ENCODE measurements at regions not wholly inside any gene's neighbourhood (a gene's known extent, or its start where the extent isn't known, plus 50 kb on each side); places are given as distances from the start of the nearest gene placed in this dataset.
"Not testable (repeated sequence)": the region's sequence is repeated elsewhere in the genome, so short reads cannot be mapped to it uniquely, and the experiment has no call there.

- Mint-ChIP-seq H3K9me3 (no peaks in the 10 kb centered on the region), H3K27ac (no peak overlapping the region), H3K36me3 (no peaks in the 10 kb centered on the region)
- no peak for ATAC-seq
- DNase-seq (ENCODE audit: low spot score in 2 of 2), result no peak
Measured at GRCh38 chr2:149715894-149716293, 128.3 kb upstream of the MMADHC start.

GRCh38 chr2:149715005-149715592 lies 127.5 kb upstream of the MMADHC start:
- ATAC-seq (no peak), DNase-seq (ENCODE audit: low spot score in 2 of 2) (no peak)
- Mint-ChIP-seq H3K36me3 (no peaks in the 10 kb centered on the region), H3K9me3 (no peaks in the 10 kb centered on the region), H3K27ac (no peak overlapping the region)

GRCh38 chr2:149709496-149710263 lies 122.1 kb upstream of the MMADHC start:
- ATAC-seq, result no peak
- H3K9me3 Mint-ChIP-seq, result peaks cover 0 to 5% of the 10 kb centered on the region in 2 donors

GRCh38 chr2:149703281-149703680 lies 115.7 kb upstream of the MMADHC start:
- DNase-seq (ENCODE audit: low spot score in 2 of 2), result no peak
- Mint-ChIP-seq H3K27ac (no peak overlapping the region), H3K36me3 (no peaks in the 10 kb centered on the region), H3K9me3 (peaks cover 0 to 5% of the 10 kb centered on the region in 2 donors)
- no peak for ATAC-seq

More at GRCh38 chr2:149709496-149710263, 122.1 kb upstream of the MMADHC start:
- Mint-ChIP-seq H3K36me3 (no peaks in the 10 kb centered on the region), H3K27ac (no peak overlapping the region)
- DNase-seq (ENCODE audit: low spot score in 2 of 2), result no peak

- DNase-seq (ENCODE audit: low spot score in 2 of 2) (no peak), ATAC-seq (no peak)
- Mint-ChIP-seq H3K27ac (no peak overlapping the region), H3K36me3 (no peaks in the 10 kb centered on the region), H3K9me3 (peaks cover 0 to 5% of the 10 kb centered on the region in 2 donors)
Measured at GRCh38 chr2:149702571-149702970, 115.0 kb upstream of the MMADHC start.

GRCh38 chr2:149701241-149701640 lies 113.7 kb upstream of the MMADHC start:
- H3K9me3 Mint-ChIP-seq, result no peaks in the 10 kb centered on the region
- ATAC-seq (no peak), DNase-seq (ENCODE audit: low spot score in 2 of 2) (no peak)
- no peak overlapping the region for H3K27ac Mint-ChIP-seq
- no peaks in the 10 kb centered on the region for H3K36me3 Mint-ChIP-seq

- DNase-seq (ENCODE audit: low spot score in 2 of 2) (no peak), ATAC-seq (no peak)
- Mint-ChIP-seq H3K27ac (no peak overlapping the region), H3K9me3 (no peaks in the 10 kb centered on the region), H3K36me3 (no peaks in the 10 kb centered on the region)
Measured at GRCh38 chr2:149692961-149693396, 105.4 kb upstream of the MMADHC start.

GRCh38 chr2:149690825-149691224 lies 103.2 kb upstream of the MMADHC start:
- no peaks in the 10 kb centered on the region for H3K9me3 Mint-ChIP-seq
- H3K27ac Mint-ChIP-seq, result no peak overlapping the region
- no peak for ATAC-seq
- DNase-seq (ENCODE audit: low spot score in 2 of 2), result no peak
- H3K36me3 Mint-ChIP-seq, result no peaks in the 10 kb centered on the region

GRCh38 chr2:149687052-149687427 lies 99.5 kb upstream of the MMADHC start:
- peaks cover 0 to 4% of the 10 kb centered on the region in 2 donors for H3K36me3 Mint-ChIP-seq
- peaks cover 0 to 5% of the 10 kb centered on the region in 2 donors for H3K9me3 Mint-ChIP-seq
- no peak for DNase-seq (ENCODE audit: low spot score in 2 of 2)
- no peak for ATAC-seq
- no peak overlapping the region for H3K27ac Mint-ChIP-seq

GRCh38 chr2:149686136-149687051 lies 98.8 kb upstream of the MMADHC start:
- DNase-seq (ENCODE audit: low spot score in 2 of 2) (no peak), ATAC-seq (no peak)
- peaks cover 0 to 4% of the 10 kb centered on the region in 2 donors for H3K36me3 Mint-ChIP-seq
- H3K9me3 Mint-ChIP-seq, result peaks cover 0 to 5% of the 10 kb centered on the region in 2 donors
- H3K27ac Mint-ChIP-seq, result no peak overlapping the region

- ATAC-seq; H3K36me3 Mint-ChIP-seq; H3K27ac Mint-ChIP-seq; DNase-seq (ENCODE audit: low spot score in 2 of 2); H3K9me3 Mint-ChIP-seq: not testable (repeated sequence)
Measured at GRCh38 chr2:149685401-149685800, 97.8 kb upstream of the MMADHC start.

GRCh38 chr2:149679286-149679685 lies 91.7 kb upstream of the MMADHC start:
- Mint-ChIP-seq H3K9me3 (peaks cover 4 to 5% of the 10 kb centered on the region in 2 donors), H3K27ac (no peak overlapping the region), H3K36me3 (no peaks in the 10 kb centered on the region)
- ATAC-seq (no peak), DNase-seq (ENCODE audit: low spot score in 2 of 2) (no peak)

- no peak overlapping the region for H3K27ac Mint-ChIP-seq
- peaks cover 4 to 5% of the 10 kb centered on the region in 2 donors for H3K9me3 Mint-ChIP-seq
- DNase-seq (ENCODE audit: low spot score in 2 of 2) (no peak), ATAC-seq (no peak)
- no peaks in the 10 kb centered on the region for H3K36me3 Mint-ChIP-seq
Measured at GRCh38 chr2:149677416-149677815, 89.8 kb upstream of the MMADHC start.

- ATAC-seq (no peak), DNase-seq (ENCODE audit: low spot score in 2 of 2) (no peak)
- no peaks in the 10 kb centered on the region for H3K36me3 Mint-ChIP-seq
- H3K27ac Mint-ChIP-seq, result no peak overlapping the region
- H3K9me3 Mint-ChIP-seq, result peaks cover 0 to 3% of the 10 kb centered on the region in 2 donors
Measured at GRCh38 chr2:149670086-149670485, 82.5 kb upstream of the MMADHC start.

GRCh38 chr2:149666809-149667320 lies 79.3 kb upstream of the MMADHC start:
- DNase-seq (ENCODE audit: low spot score in 2 of 2) (no peak), ATAC-seq (no peak)
- Mint-ChIP-seq H3K9me3 (peaks cover 3 to 7% of the 10 kb centered on the region in 2 donors), H3K27ac (no peak overlapping the region), H3K36me3 (no peaks in the 10 kb centered on the region)

GRCh38 chr2:149664896-149665295 lies 77.3 kb upstream of the MMADHC start:
- Mint-ChIP-seq H3K27ac (no peak overlapping the region), H3K36me3 (no peaks in the 10 kb centered on the region), H3K9me3 (peaks cover 3 to 4% of the 10 kb centered on the region in 2 donors)
- DNase-seq (ENCODE audit: low spot score in 2 of 2) (no peak), ATAC-seq (no peak)

- Mint-ChIP-seq H3K36me3 (no peaks in the 10 kb centered on the region), H3K27ac (no peak overlapping the region), H3K9me3 (peaks cover 3 to 4% of the 10 kb centered on the region in 2 donors)
- DNase-seq (ENCODE audit: low spot score in 2 of 2) (no peak), ATAC-seq (no peak)
Measured at GRCh38 chr2:149662556-149662955, 75.0 kb upstream of the MMADHC start.

All from activated naive CD4-positive, alpha-beta T cell treated with anti-CD3 and anti-CD28 coated beads, Interleukin-2, amount 50 U/mL, for 72 hours (primary cell).